Smooth muscle cell (in vitro differentiated cells): ENCODE measurements at regions not wholly inside any gene's neighbourhood (a gene's known extent, or its start where the extent isn't known, plus 50 kb on each side); places are given as distances from the start of the nearest gene placed in this dataset.
"Not testable (repeated sequence)": the region's sequence is repeated elsewhere in the genome, so short reads cannot be mapped to it uniquely, and the experiment has no call there.

Experiments used
- DNase-seq: peaks from one replicate; lab custom pipeline; 2025; ENCODE audit not compliant: unreplicated experiment; lab: John Stamatoyannopoulos, UW
- H2AFZ ChIP-seq: fragments of 200-600 bp; sonication (generic); 2 replicates; pipeline ENCODE4 v1.6.0; 2016; ENCODE audit warnings: antibody characterized with exemption, low read depth, mild to moderate bottlenecking
- H3F3A ChIP-seq: fragments of 200-600 bp; sonication (generic); 2 replicates; pipeline ENCODE4 v1.6.0; 2017; ENCODE audit warnings: antibody characterized with exemption, low read depth
- H3K27ac ChIP-seq: fragments of 200-600 bp; sonication (generic); 2 replicates; pipeline ENCODE4 v1.5.1; 2016; ENCODE audit warnings: low read depth, mild to moderate bottlenecking
- H3K27me3 ChIP-seq: fragments of 200-600 bp; sonication (generic); 2 replicates; pipeline ENCODE4 v1.6.1; 2016; ENCODE audit warnings: low read depth, mild to moderate bottlenecking
- H3K36me3 ChIP-seq: fragments of 200-600 bp; sonication (generic); 2 replicates; pipeline ENCODE4 v1.5.1; 2016; ENCODE audit warnings: low read depth
- H3K4me1 ChIP-seq: fragments of 200-600 bp; sonication (generic); 2 replicates; pipeline ENCODE4 v1.5.1; 2016; ENCODE audit warnings: low read depth
- H3K4me2 ChIP-seq: fragments of 200-600 bp; sonication (generic); 2 replicates; pipeline ENCODE4 v1.6.0; 2016; ENCODE audit warnings: mild to moderate bottlenecking
- H3K4me3 ChIP-seq: fragments of 200-600 bp; sonication (generic); 2 replicates; pipeline ENCODE4 v1.5.1; 2016; ENCODE audit warnings: mild to moderate bottlenecking
- H3K79me2 ChIP-seq: fragments of 200-600 bp; sonication (generic); 2 replicates; pipeline ENCODE4 v1.6.0; 2016; ENCODE audit warnings: low read depth, mild to moderate bottlenecking
- H3K9ac ChIP-seq: fragments of 200-600 bp; sonication (generic); 2 replicates; pipeline ENCODE4 v1.6.0; 2016; ENCODE audit warnings: low read depth
- H3K9me3 ChIP-seq: fragments of 200-600 bp; sonication (generic); replicated peaks from 2 replicates; pipeline ENCODE4 v1.5.1; 2016; ENCODE audit warnings: low read depth
- H4K20me1 ChIP-seq: fragments of 200-600 bp; sonication (generic); 2 replicates; pipeline ENCODE4 v1.6.0; 2016; ENCODE audit warnings: low read depth
- WGBS: methylation state at CpG from one replicate; pipeline ENCODE4 v1.1.7; 2016; ENCODE audit warnings: low lambda C conversion rate; 5-methylcytosine and 5-hydroxymethylcytosine counted together

DNA sequence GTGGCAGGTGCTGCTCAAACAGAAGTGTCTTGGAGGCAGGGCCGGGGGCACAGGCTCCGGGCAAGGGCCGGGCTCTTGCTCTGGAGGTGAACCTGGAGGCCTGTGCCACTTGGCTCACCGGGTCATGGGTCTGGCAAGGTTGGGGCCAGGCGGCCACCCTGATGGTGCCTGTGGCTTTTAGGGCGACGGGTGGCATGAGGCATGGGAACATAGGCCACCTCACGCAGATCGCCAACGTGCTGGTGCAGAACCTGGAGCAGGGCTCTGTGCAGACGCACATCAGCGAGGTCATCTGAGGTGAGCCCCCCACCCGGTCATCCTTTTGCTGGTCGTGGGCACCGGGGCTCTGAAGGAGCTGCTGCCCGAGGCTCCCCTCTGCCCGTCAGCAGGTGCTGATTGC is 202.7 kb downstream of the LIPI start:
- WGBS, result 91% methylated on average over 17 of the region's 17 CpGs
- H3K27ac ChIP-seq, H3K4me3 ChIP-seq, H3K9ac ChIP-seq, H4K20me1 ChIP-seq, H3K4me1 ChIP-seq, H3K4me2 ChIP-seq, H2AFZ ChIP-seq, H3K79me2 ChIP-seq, DNase-seq, H3K9me3 ChIP-seq, H3F3A ChIP-seq, H3K27me3 ChIP-seq, H3K36me3 ChIP-seq: not testable (repeated sequence)

DNA sequence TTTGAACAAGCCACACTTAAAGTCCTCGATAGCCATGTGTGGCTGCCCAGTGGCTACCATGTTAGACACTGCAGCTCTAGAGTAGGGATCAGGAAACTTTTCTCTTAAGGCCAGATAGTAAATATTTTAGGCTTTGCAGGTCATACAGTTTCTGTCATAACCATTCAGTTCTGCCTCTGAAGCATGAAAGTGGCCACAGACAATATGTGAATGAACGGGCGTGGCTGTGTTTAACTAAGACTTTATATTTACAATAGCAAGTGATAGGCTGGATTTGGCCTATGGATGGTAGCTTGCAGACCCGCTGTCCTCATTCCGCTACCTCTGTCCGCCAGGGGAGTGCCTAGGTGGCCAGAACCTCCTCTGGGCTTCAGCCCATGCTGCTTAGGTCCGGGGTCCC is 204.6 kb downstream of the LIPI start:
- not testable (repeated sequence) for H2AFZ ChIP-seq, H4K20me1 ChIP-seq, H3K4me2 ChIP-seq, H3K36me3 ChIP-seq, H3K9me3 ChIP-seq, H3K79me2 ChIP-seq, H3K9ac ChIP-seq, H3K4me1 ChIP-seq, DNase-seq, H3K27ac ChIP-seq, H3K27me3 ChIP-seq, H3K4me3 ChIP-seq, H3F3A ChIP-seq
- 72% methylated on average over 6 of the region's 7 CpGs for WGBS

DNA sequence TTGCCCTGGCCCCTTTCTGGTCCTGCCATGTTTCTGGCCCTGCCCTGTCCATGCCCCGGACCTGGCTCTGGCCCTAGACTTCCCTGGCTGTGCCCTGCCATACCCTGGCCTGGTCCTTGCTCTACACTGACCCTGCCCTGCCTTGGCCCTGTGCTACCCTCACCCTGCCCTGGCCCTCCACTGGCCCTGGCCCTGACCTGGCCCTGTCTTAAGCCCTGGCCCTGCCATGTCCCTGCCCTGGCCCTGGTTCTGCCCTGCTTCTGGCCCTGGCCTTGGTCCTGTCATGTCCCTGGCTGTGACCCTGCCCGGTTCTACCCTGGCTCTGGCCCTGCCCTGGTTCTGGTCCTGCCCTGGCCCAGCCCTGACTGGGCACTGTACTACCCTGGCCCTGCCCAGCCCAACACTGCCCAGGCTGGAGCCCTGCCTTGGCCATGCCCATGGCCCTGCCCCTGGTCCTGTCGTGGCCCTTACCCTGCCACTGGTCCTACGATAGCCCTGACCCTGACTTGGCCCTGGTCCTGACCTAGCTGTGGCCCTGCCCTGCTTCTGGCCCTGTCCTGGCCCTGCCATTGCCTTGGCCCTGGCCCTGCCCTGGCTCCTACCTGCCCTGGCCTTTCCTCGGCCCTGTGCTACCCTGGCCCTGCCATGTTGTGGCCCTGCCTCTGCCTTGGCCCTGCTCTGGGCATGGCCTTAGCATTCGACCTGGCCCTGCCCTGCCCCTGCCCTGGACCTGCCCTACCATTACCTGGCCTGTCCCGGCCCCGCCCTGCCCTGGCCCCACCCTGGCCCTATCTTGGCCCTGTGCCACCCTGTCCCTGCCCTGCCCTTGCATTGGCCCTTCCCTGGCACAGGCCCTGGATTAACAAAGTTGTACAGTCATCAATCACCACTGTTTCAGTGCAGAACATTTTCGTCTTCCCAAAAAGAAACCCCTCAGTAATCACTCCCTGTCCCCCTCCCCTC is 223.5 kb downstream of the LIPI start:
- not testable (repeated sequence) for DNase-seq, H3K36me3 ChIP-seq, H3K27ac ChIP-seq, H2AFZ ChIP-seq, H3K4me3 ChIP-seq, H3K4me1 ChIP-seq, H3F3A ChIP-seq, H3K4me2 ChIP-seq, H3K27me3 ChIP-seq, H3K9me3 ChIP-seq, H4K20me1 ChIP-seq, H3K9ac ChIP-seq, H3K79me2 ChIP-seq
- WGBS, result 69% methylated on average over 6 of the region's 9 CpGs

DNA sequence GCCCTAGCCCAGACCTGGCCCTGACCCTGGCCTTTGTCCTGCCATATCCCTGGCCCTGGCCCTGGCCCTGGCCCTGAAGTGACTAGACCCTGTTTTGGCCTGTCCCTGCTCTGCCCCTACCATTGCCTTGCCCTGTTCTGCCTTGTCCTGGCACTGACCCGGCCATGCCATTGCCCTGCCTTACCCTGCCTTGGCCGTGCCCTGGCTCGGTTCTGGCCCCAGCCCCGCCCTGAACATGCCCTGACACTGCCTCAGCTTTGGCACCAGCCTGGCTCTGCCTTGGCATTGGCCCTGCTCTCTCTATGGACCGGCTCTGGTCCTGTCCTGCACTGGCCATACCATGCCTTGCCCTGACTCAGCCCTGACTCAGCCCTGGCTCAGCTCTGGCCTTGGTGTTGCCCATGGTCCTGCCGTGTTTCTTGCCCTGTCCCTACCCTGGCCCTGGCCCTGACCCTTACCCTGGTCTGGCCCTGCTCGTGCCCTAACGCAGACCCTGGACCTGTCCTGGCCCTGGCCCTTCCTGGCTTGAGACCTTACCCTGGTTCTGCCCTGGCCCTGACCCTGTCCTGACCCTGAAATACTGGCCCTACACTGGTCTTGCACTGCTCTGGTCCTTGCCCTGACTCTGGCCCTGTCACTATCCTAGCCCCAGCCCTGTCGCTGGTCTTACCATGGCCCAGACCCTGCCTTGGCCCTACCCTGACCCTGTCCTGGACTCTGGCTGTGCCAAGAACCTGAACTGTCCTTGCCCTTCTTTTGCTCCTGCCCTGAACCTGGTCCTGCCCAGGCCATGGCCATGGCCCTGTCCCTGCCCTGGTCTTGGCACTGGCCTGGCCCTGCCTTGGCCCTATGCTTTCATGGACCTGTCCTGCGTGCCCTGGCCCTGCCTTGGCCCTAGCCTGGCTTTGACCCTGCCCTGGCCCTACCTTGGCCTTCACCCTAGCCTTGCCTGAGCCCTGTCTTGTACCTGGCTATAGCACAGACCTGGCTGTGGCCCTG is 224.6 kb downstream of the LIPI start:
- not testable (repeated sequence) for DNase-seq, H3K27me3 ChIP-seq, H3K36me3 ChIP-seq, H3K4me3 ChIP-seq, H3K4me1 ChIP-seq, H3K9me3 ChIP-seq, H3K79me2 ChIP-seq, H3F3A ChIP-seq, H3K27ac ChIP-seq, H3K9ac ChIP-seq, H2AFZ ChIP-seq, H4K20me1 ChIP-seq, H3K4me2 ChIP-seq
- 84% methylated on average over 10 of the region's 10 CpGs for WGBS

DNA sequence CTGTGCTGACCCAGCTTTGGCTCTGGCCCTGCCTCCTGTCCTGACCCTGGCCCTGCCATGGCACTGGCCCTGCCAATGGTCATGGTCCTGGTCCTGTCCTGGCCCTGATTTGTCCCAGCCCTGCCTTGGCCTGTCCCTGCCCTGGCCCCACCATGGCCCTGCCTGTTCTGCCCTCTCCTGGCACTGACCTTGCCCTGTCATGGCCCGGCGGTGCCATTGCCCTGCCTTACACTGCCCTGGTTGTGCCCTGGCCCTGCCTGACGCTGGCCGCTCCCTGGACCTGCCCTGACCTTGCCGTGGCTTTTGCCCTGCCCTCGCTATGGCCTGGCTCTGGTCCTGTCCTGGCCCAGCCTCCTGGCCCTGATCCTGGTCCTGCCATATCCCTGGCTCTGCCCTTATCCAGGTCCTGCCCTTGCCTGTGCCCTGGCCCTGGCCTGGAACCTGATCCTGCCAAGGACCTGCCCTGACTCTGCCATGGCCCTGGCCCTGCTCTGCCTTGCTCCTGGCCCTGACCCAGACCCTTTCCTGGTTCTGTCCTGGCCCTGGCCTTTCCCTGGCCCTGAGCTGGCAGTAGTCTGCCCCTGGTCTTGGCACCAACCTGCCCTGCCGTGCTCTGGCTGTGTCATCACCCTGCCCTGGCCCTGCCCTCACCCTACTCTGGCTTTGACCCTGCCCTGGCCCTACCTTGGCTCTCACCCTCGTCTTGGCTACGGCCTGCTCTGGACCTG is 225.5 kb downstream of the LIPI start:
- H3K27ac ChIP-seq, H3K4me1 ChIP-seq, DNase-seq, H3K4me3 ChIP-seq, H2AFZ ChIP-seq, H4K20me1 ChIP-seq, H3K9me3 ChIP-seq, H3K27me3 ChIP-seq, H3K79me2 ChIP-seq, H3K9ac ChIP-seq, H3K36me3 ChIP-seq, H3F3A ChIP-seq, H3K4me2 ChIP-seq: not testable (repeated sequence)
- WGBS, result 81% methylated on average over 9 of the region's 9 CpGs

DNA sequence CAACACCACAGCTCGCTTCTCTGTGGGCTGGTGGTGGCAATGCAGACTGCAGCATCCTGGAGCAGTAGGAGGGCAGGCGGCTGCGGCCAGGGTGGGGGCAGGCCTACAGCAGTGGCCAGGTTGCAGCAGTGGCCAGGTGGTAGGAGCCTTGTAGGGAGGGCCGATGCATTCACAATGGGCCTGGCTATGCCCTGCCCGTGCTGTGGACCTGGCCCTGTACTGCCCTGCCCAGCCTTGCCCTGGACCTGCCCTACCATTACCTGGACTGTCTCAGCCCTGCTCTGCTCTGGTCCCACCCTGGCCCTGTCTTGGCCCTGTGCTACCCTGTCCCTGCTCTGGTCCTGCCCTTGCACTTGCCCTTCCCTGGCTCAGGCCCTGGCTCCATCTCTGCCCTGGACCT is 226.0 kb downstream of the LIPI start:
- not testable (repeated sequence) for H3K4me3 ChIP-seq, H3K27ac ChIP-seq, H3K4me2 ChIP-seq, H3K9ac ChIP-seq, H3K36me3 ChIP-seq, H2AFZ ChIP-seq, H4K20me1 ChIP-seq, DNase-seq, H3K9me3 ChIP-seq, H3K27me3 ChIP-seq, H3F3A ChIP-seq, H3K79me2 ChIP-seq, H3K4me1 ChIP-seq
- 89% methylated on average over 5 of the region's 5 CpGs for WGBS

DNA sequence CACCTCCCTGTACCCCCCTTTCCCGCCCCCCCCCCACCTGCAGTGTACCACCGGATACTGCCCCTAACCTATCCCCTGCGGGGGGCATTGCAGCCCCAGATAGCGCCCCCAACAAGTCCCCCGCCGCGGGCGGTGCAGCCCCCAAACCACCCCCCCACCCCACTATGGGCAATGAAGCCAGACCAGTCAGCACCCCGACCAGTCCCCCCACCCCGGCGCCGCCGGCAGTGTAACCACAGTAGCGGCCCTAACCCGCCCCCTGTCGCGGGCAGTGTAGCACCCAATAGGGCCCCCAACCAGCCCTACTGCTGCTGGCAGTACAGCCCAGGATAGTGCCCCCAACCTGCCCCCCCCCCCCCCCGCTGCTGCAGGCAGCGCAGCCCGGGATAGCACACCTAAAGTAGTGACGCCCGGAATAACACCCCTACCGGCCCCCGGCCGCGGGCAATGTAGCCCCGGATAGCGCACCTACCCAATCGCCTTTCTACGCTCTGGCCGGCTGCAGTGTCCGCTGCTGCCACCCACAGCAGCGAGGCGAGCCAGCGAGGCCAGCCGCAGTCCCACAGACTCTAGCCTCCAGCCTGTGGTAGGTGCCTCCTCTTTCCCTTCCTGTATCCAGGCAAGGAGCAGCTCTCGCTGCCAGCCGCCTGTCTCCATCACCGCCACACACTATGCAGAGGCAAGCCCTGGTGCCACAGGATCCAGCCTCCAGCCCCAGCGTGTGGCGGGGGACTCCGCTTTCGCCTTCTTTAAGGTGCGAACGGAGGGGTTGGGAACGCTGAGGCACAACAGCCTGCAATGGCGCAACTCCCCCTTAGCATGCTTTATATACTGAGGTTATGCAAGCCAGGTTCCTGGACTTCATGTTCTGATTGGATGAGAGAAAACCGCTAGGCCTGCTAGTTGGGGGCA is 229.3 kb downstream of the LIPI start:
- WGBS, result 91% methylated on average over 24 of the region's 48 CpGs
- not testable (repeated sequence) for H3K27ac ChIP-seq, H3K79me2 ChIP-seq, H4K20me1 ChIP-seq, H3K36me3 ChIP-seq, DNase-seq, H3F3A ChIP-seq, H3K4me3 ChIP-seq, H3K9ac ChIP-seq, H3K9me3 ChIP-seq, H3K4me2 ChIP-seq, H3K27me3 ChIP-seq, H2AFZ ChIP-seq, H3K4me1 ChIP-seq
